RWPE2 (cell line): ENCODE measurements at regions not wholly inside any gene's neighbourhood (a gene's known extent, or its start where the extent isn't known, plus 50 kb on each side); places are given as distances from the start of the nearest gene placed in this dataset.

Experiments used
- ATAC-seq: fragments of 200-7000 bp; cut with Tn5 transposase; 3 replicates; pipeline ENCODE4 v1.9.1; 2021; ENCODE audit warnings: low read depth
- DNase-seq: peaks from one replicate; pipeline ENCODE4 v3.0.0-alpha.2; 2020; ENCODE audit warnings: low spot score
- H3K27ac ChIP-seq: fragments of 450-650 bp; 2 replicates; pipeline ENCODE4 v1.5.1; 2017; ENCODE audit warnings: mild to moderate bottlenecking; ENCODE audit not compliant: poor library complexity, severe bottlenecking
- H3K27me3 ChIP-seq: fragments of 250-450 bp; sonication (Bioruptor Pico); 2 replicates; pipeline ENCODE4 v1.5.1; 2021; ENCODE audit warnings: mild to moderate bottlenecking, moderate library complexity; ENCODE audit not compliant: insufficient read depth, poor library complexity, severe bottlenecking
- H3K36me3 ChIP-seq: fragments of 250-450 bp; sonication (Bioruptor Pico); 2 replicates; pipeline ENCODE4 v1.5.1; 2020; ENCODE audit warnings: low read depth, mild to moderate bottlenecking, moderate library complexity
- H3K4me1 ChIP-seq: fragments of 250-450 bp; sonication (Bioruptor Pico); 2 replicates; pipeline ENCODE4 v1.5.1; 2021; ENCODE audit warnings: mild to moderate bottlenecking, moderate library complexity; ENCODE audit not compliant: insufficient read depth, poor library complexity, severe bottlenecking
- H3K4me3 ChIP-seq: fragments of 250-450 bp; sonication (Bioruptor Pico); 2 replicates; pipeline ENCODE4 v1.5.1; 2021; ENCODE audit warnings: mild to moderate bottlenecking, moderate library complexity; ENCODE audit not compliant: severe bottlenecking
- H3K9me3 ChIP-seq: fragments of 250-450 bp; sonication (Bioruptor Pico); 2 replicates; pipeline ENCODE4 v1.5.1; 2021; ENCODE audit warnings: mild to moderate bottlenecking, moderate library complexity; ENCODE audit not compliant: severe bottlenecking
- TF ChIP-seq, protein P1 (sequence below): fragments of 450-650 bp; IDR thresholded peaks from one replicate; pipeline ENCODE4 v1.5.1; 2017; ENCODE audit warnings: mild to moderate bottlenecking, moderate library complexity; ENCODE audit not compliant: poor library complexity, severe bottlenecking

DNA sequence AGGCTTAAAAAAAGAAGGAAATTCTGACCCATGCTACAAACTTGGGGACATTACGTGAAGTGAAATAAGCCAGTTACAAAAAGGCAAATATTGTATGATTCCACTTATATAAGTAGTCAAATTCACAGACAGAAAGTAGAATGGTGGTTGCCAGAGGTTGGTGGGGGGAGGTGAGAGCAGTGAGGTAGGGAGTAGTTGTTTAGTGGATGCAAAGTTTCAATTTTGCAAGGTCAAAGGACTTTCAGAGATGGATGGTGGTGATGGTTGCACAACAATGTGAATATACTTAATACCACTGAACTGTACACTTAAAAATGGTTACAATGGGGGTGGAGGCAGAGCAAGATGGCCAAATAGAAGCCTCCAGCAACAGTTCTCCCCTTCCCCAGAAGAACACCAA is 86.2 kb upstream of the PLXNC1 start:
- DNase-seq = no peak
- no peak overlapping the region for H3K4me3 ChIP-seq
- no peaks in the 10 kb centered on the region for H3K4me1 ChIP-seq
- TF ChIP-seq, protein P1, sequence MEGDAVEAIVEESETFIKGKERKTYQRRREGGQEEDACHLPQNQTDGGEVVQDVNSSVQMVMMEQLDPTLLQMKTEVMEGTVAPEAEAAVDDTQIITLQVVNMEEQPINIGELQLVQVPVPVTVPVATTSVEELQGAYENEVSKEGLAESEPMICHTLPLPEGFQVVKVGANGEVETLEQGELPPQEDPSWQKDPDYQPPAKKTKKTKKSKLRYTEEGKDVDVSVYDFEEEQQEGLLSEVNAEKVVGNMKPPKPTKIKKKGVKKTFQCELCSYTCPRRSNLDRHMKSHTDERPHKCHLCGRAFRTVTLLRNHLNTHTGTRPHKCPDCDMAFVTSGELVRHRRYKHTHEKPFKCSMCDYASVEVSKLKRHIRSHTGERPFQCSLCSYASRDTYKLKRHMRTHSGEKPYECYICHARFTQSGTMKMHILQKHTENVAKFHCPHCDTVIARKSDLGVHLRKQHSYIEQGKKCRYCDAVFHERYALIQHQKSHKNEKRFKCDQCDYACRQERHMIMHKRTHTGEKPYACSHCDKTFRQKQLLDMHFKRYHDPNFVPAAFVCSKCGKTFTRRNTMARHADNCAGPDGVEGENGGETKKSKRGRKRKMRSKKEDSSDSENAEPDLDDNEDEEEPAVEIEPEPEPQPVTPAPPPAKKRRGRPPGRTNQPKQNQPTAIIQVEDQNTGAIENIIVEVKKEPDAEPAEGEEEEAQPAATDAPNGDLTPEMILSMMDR = no peak
- H3K9me3 ChIP-seq = no peaks in the 10 kb centered on the region
- ATAC-seq = no peak
- H3K36me3 ChIP-seq = no peaks in the 10 kb centered on the region
- H3K27me3 ChIP-seq = no peaks in the 10 kb centered on the region
- H3K27ac ChIP-seq = no peak overlapping the region

DNA sequence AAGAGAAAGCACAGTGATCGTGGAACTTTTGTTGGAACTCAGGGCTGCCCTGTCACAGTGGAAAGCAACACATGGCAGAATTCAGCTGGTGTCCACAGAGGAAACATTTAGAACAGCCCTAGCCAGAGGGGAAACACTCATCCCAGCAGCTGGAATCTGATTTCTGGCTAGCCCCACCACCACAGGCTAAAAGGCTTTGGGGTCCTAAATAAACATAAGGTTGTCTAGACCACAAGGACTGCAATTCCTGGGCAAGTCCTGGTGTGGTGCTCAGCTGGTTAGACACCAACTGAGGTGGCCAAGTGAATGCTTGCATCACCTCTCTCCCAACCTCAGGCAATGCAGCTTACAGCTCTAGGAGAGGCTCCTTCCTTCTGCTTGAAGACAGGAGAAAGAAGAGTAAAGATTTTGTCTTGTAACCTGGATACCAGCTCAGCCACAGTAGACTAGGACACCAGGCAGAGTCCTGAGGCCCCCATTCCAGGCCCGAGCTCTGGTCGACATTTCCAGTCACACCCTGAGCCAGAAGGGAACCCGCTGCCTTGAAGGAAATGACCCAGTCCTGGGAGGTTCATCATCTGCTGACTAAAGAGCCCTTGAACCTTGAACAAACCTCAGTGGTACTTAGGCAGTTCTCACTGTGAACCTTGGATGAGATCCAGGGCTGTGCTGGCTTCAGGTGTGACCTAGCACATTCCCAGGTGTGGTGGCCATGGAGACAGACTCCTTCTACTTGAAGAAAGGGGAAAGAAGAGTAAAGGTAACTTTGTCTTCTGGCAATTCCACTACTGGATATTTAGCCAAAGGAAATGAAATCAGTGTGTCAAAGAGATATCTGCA is 85.4 kb upstream of the PLXNC1 start:
- ATAC-seq (no peak), DNase-seq (no peak)
- Histone ChIP-seq H3K9me3 (no peaks in the 10 kb centered on the region), H3K4me1 (no peaks in the 10 kb centered on the region), H3K4me3 (no peak overlapping the region), H3K27ac (no peak overlapping the region), H3K27me3 (no peaks in the 10 kb centered on the region), H3K36me3 (no peaks in the 10 kb centered on the region)
- TF ChIP-seq, protein P1 = no peak

DNA sequence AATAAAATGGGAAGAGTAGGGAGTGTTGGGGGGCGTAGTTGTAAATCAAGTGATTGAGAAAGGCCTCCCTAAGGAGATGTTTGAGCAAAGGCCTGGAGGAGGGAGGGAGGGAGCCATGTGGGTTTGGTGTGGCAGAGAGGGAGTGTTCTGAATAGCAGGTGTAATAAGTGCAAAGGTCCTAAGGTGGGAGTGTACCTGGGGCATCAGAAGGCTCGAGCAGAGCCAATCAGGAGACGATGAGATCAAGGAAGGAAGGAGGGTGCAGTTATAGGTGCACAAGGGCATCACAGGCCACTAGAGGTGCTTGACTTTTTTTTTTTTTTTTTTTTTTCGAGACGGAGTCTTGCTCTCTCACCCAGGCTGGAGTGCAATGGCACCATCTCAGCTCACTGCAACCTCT is 77.9 kb upstream of the PLXNC1 start:
- Histone ChIP-seq H3K27ac (no peak overlapping the region), H3K9me3 (no peaks in the 10 kb centered on the region), H3K4me1 (no peaks in the 10 kb centered on the region), H3K27me3 (no peaks in the 10 kb centered on the region), H3K36me3 (no peaks in the 10 kb centered on the region), H3K4me3 (no peak overlapping the region)
- no peak for DNase-seq
- ATAC-seq = no peak
- TF ChIP-seq, protein P1 = no peak

DNA sequence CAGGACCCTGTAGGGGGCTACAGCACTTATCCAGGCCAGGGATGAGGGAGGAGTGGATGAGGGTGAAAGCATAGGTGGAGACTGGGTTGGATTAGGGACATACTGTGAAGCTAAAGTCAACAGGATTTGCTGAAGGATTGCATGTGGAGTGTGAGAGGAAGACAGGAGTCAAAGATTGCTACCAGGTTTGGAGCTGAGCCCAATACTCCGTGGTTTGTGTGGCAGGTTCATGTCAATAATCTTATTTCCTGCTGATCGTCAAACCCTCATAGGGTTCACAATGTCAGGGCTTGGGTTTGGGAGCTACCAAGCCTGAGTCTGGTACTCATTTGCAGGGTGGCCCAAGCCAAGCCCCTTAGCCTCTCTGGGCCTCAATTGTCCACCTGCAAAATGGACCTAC is 77.1 kb upstream of the PLXNC1 start:
- Histone ChIP-seq H3K27me3 (no peaks in the 10 kb centered on the region), H3K4me1 (no peaks in the 10 kb centered on the region), H3K27ac (no peak overlapping the region), H3K4me3 (no peak overlapping the region), H3K9me3 (no peaks in the 10 kb centered on the region), H3K36me3 (no peaks in the 10 kb centered on the region)
- TF ChIP-seq, protein P1 = no peak
- ATAC-seq = no peak
- DNase-seq = no peak

DNA sequence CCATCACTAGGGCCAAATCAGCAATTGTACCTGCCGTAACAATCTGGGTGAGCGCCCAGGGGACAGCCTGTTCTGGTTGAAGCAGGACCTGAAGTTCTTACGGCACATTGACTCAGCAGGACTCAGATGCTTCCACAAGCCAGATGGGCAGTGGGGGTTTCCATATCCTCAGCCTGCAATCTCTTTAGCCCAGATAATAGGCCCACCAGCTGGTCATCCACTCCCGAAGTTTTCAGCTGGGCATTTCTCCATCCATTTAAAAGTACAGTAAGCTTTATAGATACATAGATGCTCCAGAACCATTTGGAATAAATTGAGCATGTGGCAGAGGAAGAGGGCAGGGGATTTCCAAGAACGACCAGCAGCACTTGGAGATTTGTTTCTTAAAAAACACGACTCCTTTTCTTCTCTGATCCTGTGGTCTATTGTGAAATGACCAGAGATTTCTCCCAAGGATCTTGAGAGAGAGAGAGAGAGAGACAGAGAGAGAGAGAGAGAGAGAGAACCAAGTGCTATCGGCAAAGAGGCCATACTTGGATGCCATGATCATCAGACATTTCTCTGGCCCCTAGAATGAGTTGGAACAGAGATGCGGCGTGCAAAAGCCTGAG is 74.8 kb upstream of the PLXNC1 start:
- DNase-seq (no peak), ATAC-seq (no peak)
- H3K9me3 ChIP-seq = no peaks in the 10 kb centered on the region
- H3K4me3 ChIP-seq = no peak overlapping the region
- TF ChIP-seq, protein P1 = no peak
- no peak overlapping the region for H3K27ac ChIP-seq
- no peaks in the 10 kb centered on the region for H3K36me3 ChIP-seq
- no peaks in the 10 kb centered on the region for H3K27me3 ChIP-seq
- no peaks in the 10 kb centered on the region for H3K4me1 ChIP-seq
